ENCODE measurements at regions not wholly inside any gene's neighbourhood (a gene's known extent, or its start where the extent isn't known, plus 50 kb on each side); places are given as distances from the start of the nearest gene placed in this dataset.

- DNase-seq (ENCODE audit: low read depth) = no peak
Measured at GRCh38 chr13:75132701-75133695, 349.0 kb downstream of the TBC1D4 start.

GRCh38 chr13:75129331-75129730 is 352.6 kb downstream of the TBC1D4 start:
- DNase-seq (ENCODE audit: low read depth) = peak; percentile 47

- DNase-seq (ENCODE audit: low read depth) = no peak
Measured at GRCh38 chr13:75124415-75124814, 357.6 kb downstream of the TBC1D4 start.

- DNase-seq (ENCODE audit: low read depth) = no peak
Measured at GRCh38 chr13:75123428-75123827, 358.5 kb downstream of the TBC1D4 start.

GRCh38 chr13:75120085-75120484 is 361.9 kb downstream of the TBC1D4 start:
- DNase-seq (ENCODE audit: low read depth) = no peak

- DNase-seq (ENCODE audit: low read depth) = no peak
Measured at GRCh38 chr13:75115171-75115570, 366.8 kb downstream of the TBC1D4 start.

- no peak for DNase-seq (ENCODE audit: low read depth)
Measured at GRCh38 chr13:75103976-75104375, 378.0 kb downstream of the TBC1D4 start.

GRCh38 chr13:75102001-75102716 is 379.8 kb downstream of the TBC1D4 start:
- DNase-seq (ENCODE audit: low read depth) = no peak

- DNase-seq (ENCODE audit: low read depth) = no peak
Measured at GRCh38 chr13:75101348-75101747, 380.6 kb downstream of the TBC1D4 start.

- DNase-seq (ENCODE audit: low read depth) = no peak
Measured at GRCh38 chr13:75092143-75092542, 389.8 kb downstream of the TBC1D4 start.

GRCh38 chr13:75091718-75092117 is 390.3 kb downstream of the TBC1D4 start:
- no peak for DNase-seq (ENCODE audit: low read depth)

- no peak for DNase-seq (ENCODE audit: low read depth)
Measured at GRCh38 chr13:75090872-75091615, 390.9 kb downstream of the TBC1D4 start.

GRCh38 chr13:75088915-75089314 is 393.1 kb downstream of the TBC1D4 start:
- DNase-seq (ENCODE audit: low read depth) = no peak

- DNase-seq (ENCODE audit: low read depth) = peak; percentile 11
Measured at GRCh38 chr13:75079226-75079625, 402.7 kb downstream of the TBC1D4 start.

- no peak for DNase-seq (ENCODE audit: low read depth)
Measured at GRCh38 chr13:75076476-75076875, 405.5 kb downstream of the TBC1D4 start.

- DNase-seq (ENCODE audit: low read depth) = no peak
Measured at GRCh38 chr13:75073786-75074185, 408.2 kb downstream of the TBC1D4 start.

- DNase-seq (ENCODE audit: low read depth) = no peak
Measured at GRCh38 chr13:75072891-75073290, 409.1 kb downstream of the TBC1D4 start.

- no peak for DNase-seq (ENCODE audit: low read depth)
Measured at GRCh38 chr13:75072368-75072767, 409.6 kb downstream of the TBC1D4 start.

- DNase-seq (ENCODE audit: low read depth) = no peak
Measured at GRCh38 chr13:75071796-75072195, 410.2 kb downstream of the TBC1D4 start.

GRCh38 chr13:75071395-75071794 is 410.6 kb downstream of the TBC1D4 start:
- DNase-seq (ENCODE audit: low read depth) = no peak

- DNase-seq (ENCODE audit: low read depth) = no peak
Measured at GRCh38 chr13:75061909-75062308, 420.1 kb downstream of the TBC1D4 start.

GRCh38 chr13:75055296-75055695 is 426.7 kb downstream of the TBC1D4 start:
- DNase-seq (ENCODE audit: low read depth) = no peak

Data from GM04503 (cell line).